H1 (cell line): ENCODE measurements at regions not wholly inside any gene's neighbourhood (a gene's known extent, or its start where the extent isn't known, plus 50 kb on each side); places are given as distances from the start of the nearest gene placed in this dataset.

ENCODE experiments used
- CTCF ChIA-PET: fragments of 300-600 bp; sonication (Branson Sonifier 250); formaldehyde crosslinking; loops from one replicate; lab custom pipeline; 2021; ENCODE audit not compliant: partially characterized antibody; lab: Charles Lee
- POLR2A ChIA-PET: fragments of 300-600 bp; sonication (Branson Sonifier 250); formaldehyde crosslinking; loops from one replicate; lab custom pipeline; 2021; ENCODE audit warnings: inconsistent platforms; ENCODE audit not compliant: partially characterized antibody; lab: Charles Lee
- DNase-seq, 2 experiments: peaks; one replicate each; pipeline versions ENCODE4 v3.0.0 to v3.0.0-alpha.2; 2010 to 2022; ENCODE audit warnings: low spot score in 2 of 2, low read depth in 1 of 2, mixed read lengths in 1 of 2
- FAIRE-seq: peaks from 2 replicates; lab custom pipeline; 2011; peaks lifted over from hg19 to GRCh38; lab: Jason Lieb, UNC
- H2AFZ ChIP-seq: 2 replicates; pipeline ENCODE4 v1.8.1; 2012; ENCODE audit warnings: low read length, inconsistent platforms
- H2AK5ac ChIP-seq: 2 replicates; pipeline ENCODE4 v1.6.1; 2013; ENCODE audit warnings: low read depth, low read length
- H2BK120ac ChIP-seq: replicated peaks from 2 replicates; pipeline ENCODE3; 2013; ENCODE audit warnings: low read depth, low read length, inconsistent platforms
- H2BK12ac ChIP-seq: 2 replicates; pipeline ENCODE4 v1.6.1; 2013; ENCODE audit warnings: low read depth, low read length
- H2BK15ac ChIP-seq: 2 replicates; pipeline ENCODE4 v1.6.1; 2013; ENCODE audit warnings: low read length
- H2BK20ac ChIP-seq: 2 replicates; pipeline ENCODE4 v1.6.1; 2013; ENCODE audit warnings: low read length
- H2BK5ac ChIP-seq: 2 replicates; pipeline ENCODE4 v1.6.1; 2013; ENCODE audit warnings: low read depth, low read length
- H3K14ac ChIP-seq: 2 replicates; pipeline ENCODE4 v1.6.1; 2013; ENCODE audit warnings: inconsistent platforms; ENCODE audit not compliant: insufficient read length
- H3K18ac ChIP-seq: 2 replicates; pipeline ENCODE4 v1.6.1; 2013; ENCODE audit warnings: low read length; ENCODE audit errors: extremely low read depth
- H3K23ac ChIP-seq: 2 replicates; pipeline ENCODE4 v1.6.1; 2013; ENCODE audit warnings: inconsistent platforms; ENCODE audit not compliant: insufficient read length
- H3K23me2 ChIP-seq: 2 replicates; pipeline ENCODE4 v1.6.1; 2013; ENCODE audit warnings: low read depth, low read length
- H3K27ac ChIP-seq: 2 replicates; pipeline ENCODE4 v1.6.1; 2011; ENCODE audit warnings: low read depth, low read length, inconsistent platforms
- H3K27me3 ChIP-seq, 4 experiments: replicated peaks in 1 of 4; 1 replicate in 1 of 4; 2 replicates in 3 of 4; pipeline versions ENCODE4 v1.6.1 to v1.8.1; 2011 to 2013; ENCODE audit warnings: low read length in 3 of 4, mild to moderate bottlenecking in 3 of 4, inconsistent platforms in 2 of 4, mixed read lengths in 2 of 4, moderate library complexity in 1 of 4; ENCODE audit not compliant: control insufficient read depth in 3 of 4, insufficient read depth in 3 of 4; ENCODE audit errors: extremely low read depth in 1 of 4
- H3K36me3 ChIP-seq, 4 experiments: 2 replicates each; pipeline versions ENCODE4 v1.6.1 to v1.8.1; 2011 to 2013; ENCODE audit warnings: mild to moderate bottlenecking in 4 of 4, low read length in 3 of 4, moderate library complexity in 2 of 4, control low read depth in 1 of 4, inconsistent platforms in 1 of 4; ENCODE audit not compliant: insufficient read depth in 4 of 4, control insufficient read depth in 2 of 4
- H3K4ac ChIP-seq: replicated peaks from 2 replicates; pipeline ENCODE3; 2013; ENCODE audit warnings: low read length, low read depth, mixed read lengths, inconsistent platforms; ENCODE audit not compliant: insufficient read length
- H3K4me1 ChIP-seq, 4 experiments: replicated peaks in 1 of 4; 1 replicate in 1 of 4; 2 replicates in 3 of 4; pipeline versions ENCODE4 v1.6.1 to v1.8.1; 2011 to 2013; ENCODE audit warnings: low read length in 3 of 4, inconsistent platforms in 2 of 4, mixed read lengths in 1 of 4; ENCODE audit not compliant: insufficient read depth in 4 of 4, control insufficient read depth in 3 of 4
- H3K4me2 ChIP-seq, 2 experiments: 2 replicates each; pipeline versions ENCODE4 v1.6.1 to v1.8.1; 2011 to 2013; ENCODE audit warnings: low read depth in 2 of 2, low read length in 2 of 2, control low read depth in 1 of 2, inconsistent platforms in 1 of 2, mild to moderate bottlenecking in 1 of 2; ENCODE audit not compliant: insufficient read depth in 1 of 2
- H3K4me3 ChIP-seq, 4 experiments: fragments of 200-600, 300-600 bp in 1 of 4; sonication (generic), shearing (Covaris generic), sonication (Bioruptor Twin) in 1 of 4; 2 replicates each; pipeline versions ENCODE4 v1.5.1 to v1.8.1; 2011 to 2016; ENCODE audit warnings: low read length in 4 of 4, low read depth in 3 of 4, control low read depth in 2 of 4, inconsistent platforms in 2 of 4, mild to moderate bottlenecking in 2 of 4, mixed read lengths in 1 of 4, moderate library complexity in 1 of 4; ENCODE audit not compliant: insufficient read depth in 2 of 4; ENCODE audit errors: extremely low read depth in 1 of 4
- H3K56ac ChIP-seq: replicated peaks from 2 replicates; pipeline ENCODE3; 2013; ENCODE audit warnings: low read depth, mild to moderate bottlenecking, mixed read lengths, low read length, inconsistent platforms; ENCODE audit not compliant: insufficient read length
- H3K79me1 ChIP-seq: 2 replicates; pipeline ENCODE4 v1.6.1; 2013; ENCODE audit warnings: low read depth, low read length, control low read depth
- H3K79me2 ChIP-seq, 2 experiments: 2 replicates each; pipeline versions ENCODE4 v1.6.1 to v1.8.1; 2012 to 2013; ENCODE audit warnings: low read length in 2 of 2, mild to moderate bottlenecking in 2 of 2, inconsistent platforms in 1 of 2; ENCODE audit not compliant: insufficient read depth in 2 of 2, control insufficient read depth in 1 of 2
- H3K9ac ChIP-seq, 4 experiments: replicated peaks in 1 of 4; 1 replicate in 1 of 4; 2 replicates in 3 of 4; pipeline versions ENCODE4 v1.6.1 to v1.8.1; 2011 to 2013; ENCODE audit warnings: low read depth in 3 of 4, low read length in 3 of 4, control low read depth in 2 of 4, mild to moderate bottlenecking in 2 of 4, moderate library complexity in 2 of 4, inconsistent platforms in 1 of 4; ENCODE audit errors: extremely low read depth in 1 of 4
- H3K9me3 ChIP-seq, 2 experiments: 2 replicates each; pipeline versions ENCODE4 v1.6.1 to v1.8.1; 2012 to 2013; ENCODE audit warnings: mild to moderate bottlenecking in 2 of 2, moderate library complexity in 2 of 2, control low read depth in 1 of 2, inconsistent platforms in 1 of 2, low read depth in 1 of 2, low read length in 1 of 2, mixed read lengths in 1 of 2; ENCODE audit not compliant: insufficient read depth in 2 of 2
- H4K20me1 ChIP-seq, 2 experiments: replicated peaks in 1 of 2; 2 replicates each; pipeline versions ENCODE3 to v1.8.1; 2011 to 2013; ENCODE audit warnings: inconsistent platforms in 2 of 2, low read length in 2 of 2, mild to moderate bottlenecking in 1 of 2; ENCODE audit not compliant: insufficient read depth in 2 of 2, control insufficient read depth in 1 of 2
- H4K5ac ChIP-seq: 2 replicates; pipeline ENCODE4 v1.6.1; 2013; ENCODE audit warnings: low read length, low read depth, mixed read lengths, inconsistent platforms; ENCODE audit not compliant: insufficient read length
- H4K8ac ChIP-seq: 2 replicates; pipeline ENCODE4 v1.8.0; 2013; ENCODE audit warnings: mild to moderate bottlenecking, moderate library complexity, low read length, inconsistent platforms; ENCODE audit not compliant: insufficient read depth; ENCODE audit errors: extremely low read depth
- H4K91ac ChIP-seq: replicated peaks from 2 replicates; pipeline ENCODE3; 2013; ENCODE audit warnings: low read length, mixed read lengths, inconsistent platforms; ENCODE audit not compliant: insufficient read length
- FOSL1 ChIP-seq: IDR thresholded peaks from 2 replicates; pipeline ENCODE4 v1.6.1; 2011; ENCODE audit warnings: mild to moderate bottlenecking, low read depth, low read length, moderate library complexity; ENCODE audit not compliant: insufficient read depth
- KDM4A ChIP-seq: IDR thresholded peaks from one replicate; pipeline ENCODE4 v1.7.1; 2012; ENCODE audit warnings: low read depth, mild to moderate bottlenecking, moderate library complexity, low read length, inconsistent platforms; ENCODE audit not compliant: severe bottlenecking
- PHF8 ChIP-seq: fragments of 200-600 bp; sonication (generic); conservative IDR thresholded peaks from 2 replicates; pipeline ENCODE4 v1.7.1; 2012; ENCODE audit warnings: low read depth, mild to moderate bottlenecking, inconsistent platforms, low read length, moderate library complexity
- SAP30 ChIP-seq: fragments of 300-600 bp; sonication (generic); IDR thresholded peaks from 2 replicates; pipeline ENCODE4 v1.7.1; 2012; ENCODE audit warnings: low read length, moderate library complexity, mild to moderate bottlenecking, inconsistent platforms; ENCODE audit not compliant: insufficient read depth, insufficient replicate concordance
- SP1 ChIP-seq: IDR thresholded peaks from 2 replicates; pipeline ENCODE4 v1.6.1; 2011; ENCODE audit warnings: low read depth, low read length
- TAF1 ChIP-seq: IDR thresholded peaks from 2 replicates; pipeline ENCODE4 v1.6.1; 2011; ENCODE audit warnings: mild to moderate bottlenecking, low read depth, low read length
- WGBS, 2 experiments: shearing (Covaris generic) in 1 of 2; methylation state at CpG; one replicate each; pipeline versions ENCODE4 v1.1.6 to v1.1.7; 2013 to 2015; ENCODE audit warnings: low lambda C conversion rate in 2 of 2, mixed read lengths in 2 of 2, inconsistent platforms in 1 of 2, low coverage in 1 of 2, missing lambda C conversion rate in 1 of 2; ENCODE audit not compliant: insufficient replicate concordance in 2 of 2, insufficient coverage in 1 of 2, insufficient read length in 1 of 2; ENCODE audit errors: extremely low coverage in 1 of 2, missing lambda C conversion rate in 1 of 2; 5-methylcytosine and 5-hydroxymethylcytosine counted together

- Histone ChIP-seq H2BK15ac (no peak overlapping the region), H3K9me3 (no peaks in the 10 kb centered on the region), H2BK120ac (no peak overlapping the region), H3K4me1 (no peaks in the 10 kb centered on the region), H4K8ac (no peak overlapping the region), H3K4ac (no peak overlapping the region), H2BK12ac (no peak overlapping the region), H3K14ac (no peak overlapping the region), H3K79me2 (no peaks in the 10 kb centered on the region), H2AK5ac (no peak overlapping the region), H3K27me3 (no peaks in the 10 kb centered on the region), H4K91ac (no peak overlapping the region), H4K20me1 (no peaks in the 10 kb centered on the region), H4K5ac (no peak overlapping the region)
- no peak for FAIRE-seq
- POLR2A ChIA-PET = no interaction called here
- no peak for TF ChIP-seq SAP30
- TF ChIP-seq SP1 = no peak
- TF ChIP-seq PHF8 = no peak
- no peak for TF ChIP-seq TAF1
- TF ChIP-seq KDM4A = no peak
- no peak for TF ChIP-seq FOSL1
- TF ChIP-seq, all 59 proteins: peak for 0
- Histone ChIP-seq H2BK5ac (no peak overlapping the region), H2BK20ac (no peak overlapping the region), H3K18ac (no peak overlapping the region), H3K56ac (no peak overlapping the region), H3K23ac (no peak overlapping the region), H3K36me3 (no peaks in the 10 kb centered on the region), H3K4me2 (no peak overlapping the region), H3K9ac (no peak overlapping the region), H3K23me2 (no peaks in the 10 kb centered on the region), H3K4me3 (no peak overlapping the region), H3K79me1 (no peaks in the 10 kb centered on the region), H3K27ac (no peak overlapping the region), H2AFZ (no peak overlapping the region)
- CTCF ChIA-PET = interaction anchor here (0.6 to 1.7 kb wide), 2 partner anchors 8 to 403 kb away, joined by 3 to 5 read pairs; no protein-coding TSS in a partner anchor
- WGBS, 2 experiments = 83% methylated on average over 4 of the region's 4 CpGs; no CpG with 5 or more reads in 1 of the 2 experiments
- DNase-seq = no peak
Observed at GRCh38 chr4:176443117-176443516, 123.4 kb downstream of the SPCS3 start.
